CD14-positive monocyte (primary cell): ENCODE measurements at regions not wholly inside any gene's neighbourhood (a gene's known extent, or its start where the extent isn't known, plus 50 kb on each side); places are given as distances from the start of the nearest gene placed in this dataset.

ENCODE experiments used
- DNase-seq, 3 donors: peaks; one replicate each; pipeline ENCODE4 v3.0.0-alpha.2; 2011 to 2022
- H2AFZ ChIP-seq: 2 replicates; pipeline ENCODE4 v1.6.0; 2012; ENCODE audit warnings: mild to moderate bottlenecking, low read depth, low read length, inconsistent platforms; ENCODE audit not compliant: insufficient read depth, poor library complexity, severe bottlenecking
- H3K27ac ChIP-seq, 2 donors: 1 replicate in 1 of 2; 2 replicates in 1 of 2; pipeline ENCODE4 v1.5.1; 2012 to 2013; ENCODE audit warnings: low read length in 2 of 2, control low read depth in 1 of 2, inconsistent platforms in 1 of 2, low read depth in 1 of 2, mild to moderate bottlenecking in 1 of 2
- H3K27me3 ChIP-seq, 2 donors: one replicate each; pipeline versions ENCODE4 v1.6.0 to v1.6.1; 2011 to 2013; ENCODE audit warnings: low read length in 2 of 2; ENCODE audit not compliant: control insufficient read depth in 2 of 2, insufficient read depth in 2 of 2
- H3K36me3 ChIP-seq, 2 donors: replicated peaks in 1 of 2; 1 replicate in 1 of 2; 2 replicates in 1 of 2; pipeline versions ENCODE4 v1.5.1 to v1.6.1; 2012 to 2013; ENCODE audit warnings: low read length in 2 of 2, control low read depth in 1 of 2, inconsistent platforms in 1 of 2, mild to moderate bottlenecking in 1 of 2; ENCODE audit not compliant: insufficient read depth in 2 of 2, control insufficient read depth in 1 of 2
- H3K4me1 ChIP-seq, 2 donors: 1 replicate in 1 of 2; 2 replicates in 1 of 2; pipeline versions ENCODE4 v1.5.1 to v1.6.1; 2012 to 2013; ENCODE audit warnings: low read length in 2 of 2, control low read depth in 1 of 2, inconsistent platforms in 1 of 2, mild to moderate bottlenecking in 1 of 2, moderate library complexity in 1 of 2; ENCODE audit not compliant: insufficient read depth in 2 of 2, control insufficient read depth in 1 of 2
- H3K4me2 ChIP-seq: replicated peaks from 2 replicates; pipeline ENCODE3; 2012; ENCODE audit warnings: low read length, moderate library complexity, mild to moderate bottlenecking; ENCODE audit not compliant: poor library complexity, severe bottlenecking; ENCODE audit errors: extremely low read depth
- H3K4me3 ChIP-seq, 3 experiments: fragments of 200-600 bp in 1 of 3; sonication (generic) in 1 of 3; replicated peaks in 1 of 3; 1 replicate in 2 of 3; 2 replicates in 1 of 3; pipeline ENCODE4 v1.5.1; 2011 to 2013; ENCODE audit warnings: low read length in 3 of 3, mild to moderate bottlenecking in 3 of 3, control low read depth in 2 of 3, low read depth in 2 of 3, inconsistent platforms in 1 of 3, moderate library complexity in 1 of 3
- H3K79me2 ChIP-seq: 2 replicates; pipeline ENCODE4 v1.6.0; 2012; ENCODE audit warnings: mild to moderate bottlenecking, control low read depth, inconsistent platforms, low read length, moderate library complexity; ENCODE audit not compliant: insufficient read depth
- H3K9ac ChIP-seq: 2 replicates; pipeline ENCODE4 v1.6.0; 2017; ENCODE audit warnings: low read length, mild to moderate bottlenecking; ENCODE audit not compliant: insufficient read depth, poor library complexity, severe bottlenecking
- H3K9me3 ChIP-seq, 2 donors: replicated peaks in 1 of 2; 1 replicate in 1 of 2; 2 replicates in 1 of 2; pipeline versions ENCODE4 v1.5.1 to v1.6.1; 2012 to 2013; ENCODE audit warnings: low read length in 2 of 2, control low read depth in 1 of 2; ENCODE audit not compliant: control insufficient read depth in 1 of 2, insufficient read depth in 1 of 2
- H4K20me1 ChIP-seq: 2 replicates; pipeline ENCODE4 v1.6.0; 2012; ENCODE audit warnings: mild to moderate bottlenecking, low read length, control low read depth, moderate library complexity; ENCODE audit not compliant: insufficient read depth
- H3K27ac Mint-ChIP-seq, 7 donors: one replicate each; pipeline ENCODE4 v1.8.0; 2020; ENCODE audit warnings: mild to moderate bottlenecking in 7 of 7, mixed read lengths in 7 of 7, moderate library complexity in 6 of 7, inconsistent platforms in 2 of 7
- H3K27me3 Mint-ChIP-seq, 3 donors: one replicate each; pipeline ENCODE4 v1.8.0; 2021 to 2022; ENCODE audit warnings: low read depth in 3 of 3, mild to moderate bottlenecking in 3 of 3, mixed read lengths in 3 of 3, moderate library complexity in 3 of 3, inconsistent platforms in 1 of 3
- H3K36me3 Mint-ChIP-seq, 2 donors: one replicate each; pipeline ENCODE4 v1.8.0; 2020; ENCODE audit warnings: mixed read lengths in 2 of 2, inconsistent platforms in 1 of 2, mild to moderate bottlenecking in 1 of 2
- H3K4me1 Mint-ChIP-seq: one replicate; pipeline ENCODE4 v1.8.0; 2020; ENCODE audit warnings: mild to moderate bottlenecking, mixed read lengths
- H3K4me3 Mint-ChIP-seq, 2 donors: one replicate each; pipeline ENCODE4 v1.8.0; 2020; ENCODE audit warnings: mild to moderate bottlenecking in 2 of 2, mixed read lengths in 2 of 2, moderate library complexity in 1 of 2
- H3K9me3 Mint-ChIP-seq, 7 donors: one replicate each; pipeline ENCODE4 v1.8.0; 2020 to 2022; ENCODE audit warnings: mixed read lengths in 7 of 7, mild to moderate bottlenecking in 6 of 7, moderate library complexity in 6 of 7, inconsistent platforms in 2 of 7
- CTCF ChIP-seq: fragments of 200-600 bp; IDR thresholded peaks from one replicate; pipeline ENCODE4 v1.8.0; 2022; ENCODE audit warnings: antibody characterized with exemption, mild to moderate bottlenecking
- WGBS: methylation state at CpG from one replicate; pipeline ENCODE4 v1.1.5; 2013; ENCODE audit warnings: missing lambda C conversion rate; ENCODE audit not compliant: insufficient coverage; 5-methylcytosine and 5-hydroxymethylcytosine counted together
- intact Hi-C, 2 donors: fragments of 100-400 bp; cut with micrococcal nuclease; formaldehyde crosslinking; loops; one replicate each; pipeline versions ENCODE4 v1.15.0 to v1.15.1; 2023

GRCh38 chr2:220845766-220846273 lies 726.3 kb downstream of the EPHA4 start:
- no peak overlapping the region for H3K27ac Mint-ChIP-seq
- no peak for DNase-seq
- H2AFZ ChIP-seq = no peak overlapping the region
- no peaks in the 10 kb centered on the region for H3K36me3 ChIP-seq
- no peak overlapping the region for H3K4me3 Mint-ChIP-seq
- H3K79me2 ChIP-seq = no peaks in the 10 kb centered on the region
- no peaks in the 10 kb centered on the region for H3K36me3 Mint-ChIP-seq
- no peaks in the 10 kb centered on the region for H3K4me1 Mint-ChIP-seq
- peaks cover 0 to 8% (median 0%) of the 10 kb centered on the region in 7 donors for H3K9me3 Mint-ChIP-seq
- no peaks in the 10 kb centered on the region for H3K9me3 ChIP-seq
- no peaks in the 10 kb centered on the region for H3K27me3 ChIP-seq
- WGBS = no CpG with 5 or more reads among the region's 1 CpG
- no peak overlapping the region for H3K9ac ChIP-seq
- no peak for TF ChIP-seq CTCF
- no peak overlapping the region for H3K4me2 ChIP-seq
- intact Hi-C loops = no loop called here
- no peaks in the 10 kb centered on the region for H3K4me1 ChIP-seq
- H3K27me3 Mint-ChIP-seq = peaks cover 0 to 2% (median 0%) of the 10 kb centered on the region in 3 donors
- H4K20me1 ChIP-seq = no peaks in the 10 kb centered on the region
- no peak overlapping the region for H3K4me3 ChIP-seq
- no peak overlapping the region for H3K27ac ChIP-seq

GRCh38 chr2:220847006-220847405 lies 725.1 kb downstream of the EPHA4 start:
- Histone ChIP-seq H3K27me3 (no peaks in the 10 kb centered on the region), H3K36me3 (no peaks in the 10 kb centered on the region), H3K9ac (no peak overlapping the region), H2AFZ (no peak overlapping the region), H3K27ac (no peak overlapping the region), H3K4me2 (no peak overlapping the region), H3K79me2 (no peaks in the 10 kb centered on the region), H3K9me3 (no peaks in the 10 kb centered on the region), H3K4me3 (no peak overlapping the region), H4K20me1 (no peaks in the 10 kb centered on the region), H3K4me1 (no peaks in the 10 kb centered on the region)
- peaks cover 0 to 7% (median 2%) of the 10 kb centered on the region in 7 donors for H3K9me3 Mint-ChIP-seq
- WGBS = 80% methylated on average over 2 of the region's 3 CpGs
- intact Hi-C loops = no loop called here
- H3K27me3 Mint-ChIP-seq = peaks cover 0 to 2% (median 0%) of the 10 kb centered on the region in 3 donors
- H3K27ac Mint-ChIP-seq = no peak overlapping the region
- H3K4me3 Mint-ChIP-seq = no peak overlapping the region
- no peaks in the 10 kb centered on the region for H3K4me1 Mint-ChIP-seq
- no peak for DNase-seq
- TF ChIP-seq CTCF = no peak
- no peaks in the 10 kb centered on the region for H3K36me3 Mint-ChIP-seq
